Activated CD4-positive, alpha-beta T cell treated with anti-CD3 and anti-CD28 coated beads, Interleukin-2, amount 50 U/mL, for 48 hours (primary cell): ENCODE measurements at regions not wholly inside any gene's neighbourhood (a gene's known extent, or its start where the extent isn't known, plus 50 kb on each side); places are given as distances from the start of the nearest gene placed in this dataset.

Experiments
- DNase-seq, 2 experiments: peaks; one replicate each; pipeline ENCODE4 v3.0.0-alpha.2; 2020

- DNase-seq, result no peak
Observed at GRCh38 chr3:187823746-187824145, 78.5 kb upstream of the BCL6 start.

GRCh38 chr3:187827723-187828122, 82.5 kb upstream of the BCL6 start:
- DNase-seq, result no peak

GRCh38 chr3:187828579-187829452, 83.5 kb upstream of the BCL6 start:
- no peak for DNase-seq

- no peak for DNase-seq
Observed at GRCh38 chr3:187830181-187830580, 84.9 kb upstream of the BCL6 start.

GRCh38 chr3:187831125-187832051, 86.1 kb upstream of the BCL6 start:
- DNase-seq, result no peak

- no peak for DNase-seq
Observed at GRCh38 chr3:187832202-187832601, 86.9 kb upstream of the BCL6 start.

GRCh38 chr3:187833375-187833774, 88.1 kb upstream of the BCL6 start:
- no peak for DNase-seq

GRCh38 chr3:187833799-187834578, 88.7 kb upstream of the BCL6 start:
- DNase-seq, result peak; percentile 52 to 63

- no peak for DNase-seq
Observed at GRCh38 chr3:187836823-187837770, 91.8 kb upstream of the BCL6 start.

- no peak for DNase-seq
Observed at GRCh38 chr3:187838016-187838540, 92.8 kb upstream of the BCL6 start.

- DNase-seq, result no peak
Observed at GRCh38 chr3:187839422-187839821, 94.2 kb upstream of the BCL6 start.

GRCh38 chr3:187840856-187841255, 95.6 kb upstream of the BCL6 start:
- no peak for DNase-seq

GRCh38 chr3:187841560-187841959, 96.3 kb upstream of the BCL6 start:
- peak; percentile 11 to 26 for DNase-seq

GRCh38 chr3:187843654-187844053, 98.4 kb upstream of the BCL6 start:
- DNase-seq, result no peak

- DNase-seq, result no peak
Observed at GRCh38 chr3:187844708-187845107, 99.4 kb upstream of the BCL6 start.

GRCh38 chr3:187845826-187846225, 100.6 kb upstream of the BCL6 start:
- DNase-seq, result no peak

GRCh38 chr3:187848401-187848800, 103.1 kb upstream of the BCL6 start:
- no peak for DNase-seq

GRCh38 chr3:187849016-187849654, 103.9 kb upstream of the BCL6 start:
- no peak for DNase-seq

GRCh38 chr3:187850258-187850921, 105.1 kb upstream of the BCL6 start:
- no peak for DNase-seq
